K562 (cell line): ENCODE measurements at regions not wholly inside any gene's neighbourhood (a gene's known extent, or its start where the extent isn't known, plus 50 kb on each side); places are given as distances from the start of the nearest gene placed in this dataset.

Source experiments
- ATAC-seq: fragments of 200-7000 bp; cut with Tn5 transposase; 3 replicates; pipeline ENCODE4 v1.9.1; 2020; ENCODE audit warnings: moderate library complexity
- BruUV-seq: library from RNA; stranded (reverse); fragments of 400-500 nt; replicated peaks from 2 replicates; lab custom pipeline; 2021; lab: Mats Ljungman, UMichigan
- CTCF ChIA-PET: fragments of 300-600 bp; formaldehyde crosslinking; extraction: SDS; loops from one replicate; lab custom pipeline; 2021; ENCODE audit warnings: low intra/inter-chr PET ratio; lab: Yijun Ruan, JAX
- POLR2A ChIA-PET: fragments of 300-600, 350-650 bp; sonication (Branson Sonifier 250); formaldehyde crosslinking; extraction: SDS; loops from one replicate; lab custom pipeline; 2021; ENCODE audit warnings: antibody characterized with exemption, inconsistent platforms; lab: Yijun Ruan, JAX
- DNase-seq, 4 experiments: peaks; one replicate each; pipeline versions ENCODE4 v3.0.0 to v3.0.0-alpha.2; 2011 to 2018; ENCODE audit warnings: low spot score in 3 of 4, mixed read lengths in 3 of 4; ENCODE audit errors: extremely low read depth in 1 of 4
- FAIRE-seq: peaks from 2 replicates; lab custom pipeline; 2011; peaks lifted over from hg19 to GRCh38; lab: Jason Lieb, UNC
- H2AFZ ChIP-seq: 2 replicates; pipeline ENCODE4 v1.6.0; 2011; ENCODE audit warnings: low read depth, low read length, control low read depth, inconsistent platforms
- H3K27ac ChIP-seq: fragments of 200-600 bp; 3 replicates; pipeline ENCODE4 v1.8.0; 2011; ENCODE audit warnings: low read depth, mild to moderate bottlenecking, control low read depth, inconsistent platforms, low read length, moderate library complexity, mixed read lengths; ENCODE audit errors: extremely low read depth
- H3K27me3 ChIP-seq, 2 experiments: fragments of 300-600 bp in 1 of 2; 2 replicates in 1 of 2; 3 replicates in 1 of 2; pipeline versions ENCODE4 v1.6.0 to v1.8.0; 2011; ENCODE audit warnings: inconsistent platforms in 2 of 2, low read length in 2 of 2, mild to moderate bottlenecking in 1 of 2, mixed read lengths in 1 of 2, moderate library complexity in 1 of 2; ENCODE audit not compliant: control insufficient read depth in 2 of 2, insufficient read depth in 2 of 2
- H3K36me3 ChIP-seq: fragments of 300-600 bp; 3 replicates; pipeline ENCODE4 v1.8.0; 2011; ENCODE audit warnings: mild to moderate bottlenecking, low read length, inconsistent platforms; ENCODE audit not compliant: control insufficient read depth, insufficient read depth
- H3K4me1 ChIP-seq, 2 experiments: fragments of 200-600 bp in 1 of 2; replicated peaks in 1 of 2; 2 replicates in 1 of 2; 3 replicates in 1 of 2; pipeline versions ENCODE4 v1.5.1 to v1.8.0; 2011; ENCODE audit warnings: inconsistent platforms in 2 of 2, low read length in 2 of 2, mild to moderate bottlenecking in 1 of 2, mixed read lengths in 1 of 2, moderate library complexity in 1 of 2; ENCODE audit not compliant: control insufficient read depth in 2 of 2, insufficient read depth in 2 of 2
- H3K4me2 ChIP-seq: 2 replicates; pipeline ENCODE4 v1.6.1; 2011; ENCODE audit warnings: low read length, control low read depth, inconsistent platforms, mixed read lengths; ENCODE audit not compliant: insufficient read depth
- H3K4me3 ChIP-seq: fragments of 200-600 bp; sonication (generic), shearing (Covaris generic); 2 replicates; pipeline ENCODE4 v1.5.1; 2016; ENCODE audit warnings: control low read depth, inconsistent platforms
- H3K79me2 ChIP-seq: fragments of 200-600 bp; 3 replicates; pipeline ENCODE4 v1.8.0; 2011; ENCODE audit warnings: low read length, inconsistent platforms; ENCODE audit not compliant: control insufficient read depth, insufficient read depth
- H3K9ac ChIP-seq, 2 experiments: 2 replicates each; pipeline versions ENCODE4 v1.6.0 to v1.6.1; 2011; ENCODE audit warnings: low read depth in 2 of 2, low read length in 2 of 2, control low read depth in 1 of 2, inconsistent platforms in 1 of 2, mild to moderate bottlenecking in 1 of 2, mixed read lengths in 1 of 2; ENCODE audit not compliant: insufficient read depth in 1 of 2
- H3K9me1 ChIP-seq: one replicate; pipeline ENCODE4 v1.6.0; 2011; ENCODE audit warnings: inconsistent platforms, mild to moderate bottlenecking, low read length, moderate library complexity; ENCODE audit not compliant: control insufficient read depth, insufficient read depth
- H3K9me3 ChIP-seq: replicated peaks from 2 replicates; pipeline ENCODE4 v1.5.1; 2011; ENCODE audit warnings: low read depth, low read length, inconsistent platforms; ENCODE audit not compliant: control insufficient read depth, insufficient read depth
- H4K20me1 ChIP-seq: replicated peaks from 2 replicates; pipeline ENCODE4 v1.6.1; 2011; ENCODE audit warnings: low read length, inconsistent platforms, mixed read lengths; ENCODE audit not compliant: control insufficient read depth, insufficient read depth
- C11orf30 ChIP-seq: fragments of 450-650 bp; IDR thresholded peaks from 2 replicates; pipeline ENCODE4 v1.6.1; 2016; ENCODE audit warnings: low read depth, mild to moderate bottlenecking
- CREB3L1 ChIP-seq: fragments of 450-650 bp; IDR thresholded peaks from 2 replicates; pipeline ENCODE4 v1.6.1; 2014; ENCODE audit warnings: low read depth, mild to moderate bottlenecking, moderate library complexity, borderline replicate concordance
- KAT7 ChIP-seq: sonication (generic); formaldehyde crosslinking; IDR thresholded peaks from 2 replicates; pipeline ENCODE4 v1.8.0; 2022; ENCODE audit warnings: missing genetic modification reagents, mild to moderate bottlenecking, borderline replicate concordance
- YY1 ChIP-seq, 3 experiments: IDR thresholded peaks; 2 replicates each; pipeline ENCODE4 v1.6.1; 2011; ENCODE audit warnings: low read length in 2 of 3, mild to moderate bottlenecking in 2 of 3, moderate library complexity in 2 of 3, borderline replicate concordance in 1 of 3, control low read depth in 1 of 3, low read depth in 1 of 3; ENCODE audit not compliant: insufficient read depth in 3 of 3, insufficient replicate concordance in 2 of 3, control insufficient read depth in 1 of 3, insufficient read length in 1 of 3; ENCODE audit errors: extremely low read depth in 1 of 3
- ZNF316 ChIP-seq: fragments of 450-650 bp; IDR thresholded peaks from 2 replicates; pipeline ENCODE4 v1.6.1; 2016
- WGBS: fragments of 100-300 bp; shearing (Covaris generic); methylation state at CpG from one replicate; pipeline ENCODE4 v1.1.6; 2016; ENCODE audit warnings: low coverage, mixed read lengths; ENCODE audit not compliant: insufficient coverage; ENCODE audit errors: missing lambda C conversion rate; 5-methylcytosine and 5-hydroxymethylcytosine counted together
- in situ Hi-C: fragments of 300-500 bp; cut with MboI; formaldehyde crosslinking; loops from 4 replicates; pipeline ENCODE4 v1.15.0; 2018; ENCODE audit warnings: inconsistent platforms, mixed read lengths
- intact Hi-C: fragments of 100-400 bp; cut with micrococcal nuclease; formaldehyde crosslinking; loops from 2 replicates; pipeline ENCODE4 v1.14.2; 2022
- TF ChIP-seq, protein P1 (sequence below): sonication (generic); formaldehyde crosslinking; IDR thresholded peaks from 2 replicates; pipeline ENCODE4 v1.8.1; 2023; ENCODE audit warnings: mild to moderate bottlenecking, missing genetic modification reagents
- TF ChIP-seq, protein P2 (sequence below): fragments of 450-650 bp; IDR thresholded peaks from 2 replicates; pipeline ENCODE4 v1.6.1; 2016; ENCODE audit warnings: low read depth

GRCh38 chr6:27619436-27619835, 146.5 kb upstream of the ZNF184 start:
- no peaks in the 10 kb centered on the region for H3K79me2 ChIP-seq
- ChIA-PET POLR2A (interaction anchor here (0.6 to 1.4 kb wide), 4 partner anchors 10 to 59 kb away, joined by 3 to 7 read pairs (median 3); no protein-coding TSS in a partner anchor), CTCF (no interaction called here)
- H4K20me1 ChIP-seq: no peaks in the 10 kb centered on the region
- no peaks in the 10 kb centered on the region for H3K36me3 ChIP-seq
- 61% methylated on average over 4 of the region's 4 CpGs for WGBS
- H3K27me3 ChIP-seq: no peaks in the 10 kb centered on the region
- no peaks in the 10 kb centered on the region for H3K9me1 ChIP-seq
- intact Hi-C loops (no loop called here), in situ Hi-C loops (no loop called here)
- H3K4me3 ChIP-seq: no peak overlapping the region
- no peak overlapping the region for H3K4me2 ChIP-seq
- no peak overlapping the region for H3K27ac ChIP-seq
- no peak overlapping the region for H2AFZ ChIP-seq
- peaks cover 5 to 20% of the 10 kb centered on the region in 2 experiments; a peak in 4 of 5 replicates for H3K4me1 ChIP-seq
- DNase-seq (no peak), ATAC-seq (no peak), FAIRE-seq (no peak)
- no peak overlapping the region for H3K9ac ChIP-seq
- H3K9me3 ChIP-seq: no peaks in the 10 kb centered on the region
- TF ChIP-seq YY1 (IDR thresholded peaks at IDR 0.05; ENCODE audit: borderline replicate concordance in 1 of 3, control insufficient read depth in 1 of 3, extremely low read depth in 1 of 3, insufficient read depth in 3 of 3, insufficient read length in 1 of 3, insufficient replicate concordance in 2 of 3, low read depth in 1 of 3, low read length in 2 of 3) (no peak), CREB3L1 (no peak), ZNF316 (peak; percentile 73), KAT7 (CRISPR knock-in tag) (no peak), C11orf30 (peak; percentile 58; the same call in 1 of the 2 replicates)
- TF ChIP-seq, protein P1, sequence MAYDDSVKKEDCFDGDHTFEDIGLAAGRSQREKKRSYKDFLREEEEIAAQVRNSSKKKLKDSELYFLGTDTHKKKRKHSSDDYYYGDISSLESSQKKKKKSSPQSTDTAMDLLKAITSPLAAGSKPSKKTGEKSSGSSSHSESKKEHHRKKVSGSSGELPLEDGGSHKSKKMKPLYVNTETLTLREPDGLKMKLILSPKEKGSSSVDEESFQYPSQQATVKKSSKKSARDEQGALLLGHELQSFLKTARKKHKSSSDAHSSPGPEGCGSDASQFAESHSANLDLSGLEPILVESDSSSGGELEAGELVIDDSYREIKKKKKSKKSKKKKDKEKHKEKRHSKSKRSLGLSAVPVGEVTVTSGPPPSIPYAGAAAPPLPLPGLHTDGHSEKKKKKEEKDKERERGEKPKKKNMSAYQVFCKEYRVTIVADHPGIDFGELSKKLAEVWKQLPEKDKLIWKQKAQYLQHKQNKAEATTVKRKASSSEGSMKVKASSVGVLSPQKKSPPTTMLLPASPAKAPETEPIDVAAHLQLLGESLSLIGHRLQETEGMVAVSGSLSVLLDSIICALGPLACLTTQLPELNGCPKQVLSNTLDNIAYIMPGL: no peak
- TF ChIP-seq, protein P2, sequence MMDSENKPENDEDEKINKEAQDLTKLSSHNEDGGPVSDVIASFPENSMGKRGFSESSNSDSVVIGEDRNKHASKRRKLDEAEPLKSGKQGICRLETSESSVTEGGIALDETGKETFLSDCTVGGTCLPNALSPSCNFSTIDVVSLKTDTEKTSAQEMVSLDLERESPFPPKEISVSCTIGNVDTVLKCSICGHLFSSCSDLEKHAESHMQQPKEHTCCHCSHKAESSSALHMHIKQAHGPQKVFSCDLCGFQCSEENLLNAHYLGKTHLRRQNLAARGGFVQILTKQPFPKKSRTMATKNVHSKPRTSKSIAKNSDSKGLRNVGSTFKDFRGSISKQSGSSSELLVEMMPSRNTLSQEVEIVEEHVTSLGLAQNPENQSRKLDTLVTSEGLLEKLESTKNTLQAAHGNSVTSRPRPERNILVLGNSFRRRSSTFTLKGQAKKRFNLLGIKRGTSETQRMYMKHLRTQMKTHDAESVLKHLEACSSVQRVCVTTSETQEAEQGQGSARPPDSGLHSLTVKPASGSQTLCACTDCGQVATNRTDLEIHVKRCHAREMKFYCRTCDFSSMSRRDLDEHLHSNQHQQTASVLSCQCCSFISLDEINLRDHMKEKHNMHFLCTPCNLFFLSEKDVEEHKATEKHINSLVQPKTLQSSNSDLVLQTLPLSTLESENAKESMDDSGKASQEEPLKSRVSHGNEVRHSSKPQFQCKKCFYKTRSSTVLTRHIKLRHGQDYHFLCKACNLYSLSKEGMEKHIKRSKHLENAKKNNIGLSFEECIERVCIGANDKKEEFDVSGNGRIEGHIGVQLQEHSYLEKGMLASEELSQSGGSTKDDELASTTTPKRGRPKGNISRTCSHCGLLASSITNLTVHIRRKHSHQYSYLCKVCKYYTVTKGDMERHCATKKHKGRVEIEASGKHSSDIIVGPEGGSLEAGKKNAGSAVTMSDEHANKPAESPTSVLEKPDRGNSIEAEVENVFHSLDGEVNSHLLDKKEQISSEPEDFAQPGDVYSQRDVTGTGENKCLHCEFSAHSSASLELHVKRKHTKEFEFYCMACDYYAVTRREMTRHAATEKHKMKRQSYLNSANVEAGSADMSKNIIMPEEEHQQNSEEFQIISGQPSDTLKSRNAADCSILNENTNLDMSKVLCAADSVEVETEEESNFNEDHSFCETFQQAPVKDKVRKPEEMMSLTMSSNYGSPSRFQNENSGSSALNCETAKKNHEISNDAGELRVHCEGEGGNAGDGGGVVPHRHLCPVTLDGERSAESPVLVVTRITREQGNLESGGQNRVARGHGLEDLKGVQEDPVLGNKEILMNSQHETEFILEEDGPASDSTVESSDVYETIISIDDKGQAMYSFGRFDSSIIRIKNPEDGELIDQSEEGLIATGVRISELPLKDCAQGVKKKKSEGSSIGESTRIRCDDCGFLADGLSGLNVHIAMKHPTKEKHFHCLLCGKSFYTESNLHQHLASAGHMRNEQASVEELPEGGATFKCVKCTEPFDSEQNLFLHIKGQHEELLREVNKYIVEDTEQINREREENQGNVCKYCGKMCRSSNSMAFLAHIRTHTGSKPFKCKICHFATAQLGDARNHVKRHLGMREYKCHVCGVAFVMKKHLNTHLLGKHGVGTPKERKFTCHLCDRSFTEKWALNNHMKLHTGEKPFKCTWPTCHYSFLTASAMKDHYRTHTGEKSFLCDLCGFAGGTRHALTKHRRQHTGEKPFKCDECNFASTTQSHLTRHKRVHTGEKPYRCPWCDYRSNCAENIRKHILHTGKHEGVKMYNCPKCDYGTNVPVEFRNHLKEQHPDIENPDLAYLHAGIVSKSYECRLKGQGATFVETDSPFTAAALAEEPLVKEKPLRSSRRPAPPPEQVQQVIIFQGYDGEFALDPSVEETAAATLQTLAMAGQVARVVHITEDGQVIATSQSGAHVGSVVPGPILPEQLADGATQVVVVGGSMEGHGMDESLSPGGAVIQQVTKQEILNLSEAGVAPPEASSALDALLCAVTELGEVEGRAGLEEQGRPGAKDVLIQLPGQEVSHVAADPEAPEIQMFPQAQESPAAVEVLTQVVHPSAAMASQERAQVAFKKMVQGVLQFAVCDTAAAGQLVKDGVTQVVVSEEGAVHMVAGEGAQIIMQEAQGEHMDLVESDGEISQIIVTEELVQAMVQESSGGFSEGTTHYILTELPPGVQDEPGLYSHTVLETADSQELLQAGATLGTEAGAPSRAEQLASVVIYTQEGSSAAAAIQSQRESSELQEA: no peak
- BruUV-seq: no TSS peak
